ENCODE measurements at regions not wholly inside any gene's neighbourhood (a gene's known extent, or its start where the extent isn't known, plus 50 kb on each side); places are given as distances from the start of the nearest gene placed in this dataset.

DNA sequence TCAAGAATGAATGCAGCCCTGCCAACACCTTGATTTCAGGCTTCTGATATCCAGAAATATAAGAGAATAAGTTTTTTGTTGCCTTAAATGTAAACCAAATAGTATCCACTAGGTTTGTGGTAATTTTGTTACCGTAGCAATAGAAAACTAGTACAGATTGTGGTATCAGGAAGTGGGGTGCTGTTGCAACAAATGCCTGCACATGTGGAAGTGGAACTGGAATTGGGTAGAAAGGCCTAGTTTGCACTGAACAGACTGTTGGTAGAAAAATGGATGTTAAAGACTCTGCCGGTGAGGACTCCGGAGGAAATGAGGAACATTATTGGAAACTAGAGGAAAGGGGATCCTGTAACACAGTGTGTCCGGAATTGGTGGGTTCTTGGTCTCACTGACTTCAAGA is 145.8 kb upstream of the MGAT5 start:
- no peak for DNase-seq (ENCODE audit: low read depth in 3 of 3, low spot score in 2 of 3)

DNA sequence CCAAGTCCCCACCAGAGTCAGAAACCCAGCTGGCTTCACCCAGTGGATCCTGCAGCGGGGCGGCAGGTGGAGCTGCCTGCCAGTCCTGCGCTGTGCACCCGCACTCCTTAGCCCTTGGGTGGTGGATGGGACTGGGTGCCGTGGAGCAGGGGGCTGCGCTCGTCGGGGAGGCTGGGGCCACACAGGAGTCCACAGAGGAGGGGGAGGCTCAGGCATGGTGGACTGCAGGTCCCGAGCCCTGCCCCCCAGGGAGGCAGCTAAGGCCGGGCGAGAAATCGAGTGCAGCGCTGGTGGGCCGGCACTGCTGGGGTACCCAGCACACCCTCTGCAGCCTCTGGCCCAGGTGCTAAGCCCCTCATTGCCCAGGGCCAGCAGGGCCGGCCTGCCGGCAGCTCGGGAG is 144.6 kb upstream of the MGAT5 start:
- DNase-seq (ENCODE audit: low read depth in 3 of 3, low spot score in 2 of 3), result no peak

GRCh38 chr2:134109725-134110124 is 144.1 kb upstream of the MGAT5 start:
- DNase-seq (ENCODE audit: low read depth in 3 of 3, low spot score in 2 of 3), result no peak

- DNase-seq (ENCODE audit: low read depth in 3 of 3, low spot score in 2 of 3), result no peak
Observed at GRCh38 chr2:134110532-134110931, 143.3 kb upstream of the MGAT5 start.

DNA sequence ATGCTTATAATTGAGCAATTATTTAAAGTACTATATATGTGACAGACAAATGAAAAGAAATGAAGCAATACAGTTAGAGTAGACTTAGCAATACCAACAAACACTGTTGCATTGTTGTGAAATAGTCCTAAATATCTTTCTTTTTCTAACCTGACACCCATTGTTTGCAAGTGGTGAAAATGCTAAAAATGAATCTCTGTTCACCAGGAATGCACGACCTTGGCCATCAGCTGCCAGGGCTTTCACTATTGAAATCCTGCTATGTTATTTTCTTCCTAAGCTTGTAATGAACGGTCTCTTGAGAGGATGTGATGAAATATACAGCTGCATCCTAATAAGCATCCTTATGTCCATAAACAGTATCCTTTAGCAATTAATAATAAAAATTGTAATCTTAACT is 136.2 kb upstream of the MGAT5 start:
- DNase-seq (ENCODE audit: low read depth in 3 of 3, low spot score in 2 of 3), result no peak

DNA sequence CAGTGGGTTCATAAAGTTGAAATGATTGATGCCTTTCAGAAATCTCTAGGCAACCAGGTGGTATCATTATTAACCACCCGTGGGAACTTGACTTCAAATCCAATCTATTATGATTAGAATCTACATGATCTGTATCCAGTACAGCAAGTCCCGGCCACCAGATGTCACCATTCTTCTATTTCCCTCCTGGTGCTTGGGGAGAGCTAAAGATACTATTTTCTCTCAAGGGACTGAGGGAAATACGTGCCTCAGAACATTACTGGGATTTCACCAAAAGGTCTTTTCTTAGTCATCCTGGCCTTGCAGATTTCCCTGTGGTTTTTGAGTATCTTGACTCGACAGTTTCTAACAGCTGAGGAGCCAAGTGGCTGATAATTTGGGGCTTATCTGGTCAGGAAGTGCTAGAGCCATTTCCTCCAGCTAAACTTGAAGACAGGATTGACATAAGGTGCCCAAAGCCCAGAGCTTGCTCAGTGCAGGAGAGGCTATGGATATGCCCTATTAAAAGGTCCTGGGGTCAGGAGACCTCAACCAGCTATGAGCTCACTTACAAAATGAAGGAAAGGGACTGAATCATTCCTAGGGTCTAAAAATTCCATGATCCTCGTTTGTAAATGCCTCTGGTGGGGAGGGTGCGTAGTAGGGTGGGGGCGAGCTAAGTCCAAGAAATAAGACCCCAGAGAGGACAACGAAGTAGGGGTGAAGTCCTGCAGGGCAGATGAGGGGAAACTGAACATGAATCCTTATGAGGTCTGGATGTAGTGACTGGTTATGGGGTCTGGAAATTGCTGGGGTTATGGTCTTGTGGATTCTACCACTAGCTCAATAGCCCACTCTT is 135.4 kb upstream of the MGAT5 start:
- peak; percentile 63 to 81 (median 78) for DNase-seq (ENCODE audit: low read depth in 3 of 3, low spot score in 2 of 3)

DNA sequence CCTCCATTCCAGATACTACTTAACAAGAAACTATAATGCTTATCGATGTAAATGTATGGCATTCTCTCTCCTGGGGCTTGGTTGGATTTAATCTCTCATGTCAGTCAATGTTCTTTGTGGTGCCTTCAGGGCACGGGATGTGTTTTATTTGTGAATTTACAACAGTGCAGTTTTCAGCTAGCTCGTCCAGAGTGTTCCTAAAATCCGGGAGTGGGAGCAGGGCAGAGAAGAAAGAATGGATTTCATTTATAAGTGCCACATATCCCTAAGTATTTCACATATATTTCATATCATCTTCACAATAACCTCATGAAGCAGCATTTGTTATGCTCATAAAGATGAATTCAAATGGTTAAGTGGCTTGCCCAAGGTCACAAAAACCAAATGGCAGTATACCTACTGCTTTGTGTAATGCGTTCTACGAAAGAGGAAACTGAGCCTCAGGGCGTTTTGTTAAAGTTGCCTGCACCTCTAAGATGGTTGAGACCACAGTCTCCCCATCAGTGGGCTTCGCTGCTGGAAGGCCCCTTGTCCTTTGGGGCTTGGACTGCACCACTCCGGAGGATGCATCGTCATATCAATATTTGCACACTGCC is 134.7 kb upstream of the MGAT5 start:
- DNase-seq (ENCODE audit: low read depth in 3 of 3, low spot score in 2 of 3), result no peak

DNA sequence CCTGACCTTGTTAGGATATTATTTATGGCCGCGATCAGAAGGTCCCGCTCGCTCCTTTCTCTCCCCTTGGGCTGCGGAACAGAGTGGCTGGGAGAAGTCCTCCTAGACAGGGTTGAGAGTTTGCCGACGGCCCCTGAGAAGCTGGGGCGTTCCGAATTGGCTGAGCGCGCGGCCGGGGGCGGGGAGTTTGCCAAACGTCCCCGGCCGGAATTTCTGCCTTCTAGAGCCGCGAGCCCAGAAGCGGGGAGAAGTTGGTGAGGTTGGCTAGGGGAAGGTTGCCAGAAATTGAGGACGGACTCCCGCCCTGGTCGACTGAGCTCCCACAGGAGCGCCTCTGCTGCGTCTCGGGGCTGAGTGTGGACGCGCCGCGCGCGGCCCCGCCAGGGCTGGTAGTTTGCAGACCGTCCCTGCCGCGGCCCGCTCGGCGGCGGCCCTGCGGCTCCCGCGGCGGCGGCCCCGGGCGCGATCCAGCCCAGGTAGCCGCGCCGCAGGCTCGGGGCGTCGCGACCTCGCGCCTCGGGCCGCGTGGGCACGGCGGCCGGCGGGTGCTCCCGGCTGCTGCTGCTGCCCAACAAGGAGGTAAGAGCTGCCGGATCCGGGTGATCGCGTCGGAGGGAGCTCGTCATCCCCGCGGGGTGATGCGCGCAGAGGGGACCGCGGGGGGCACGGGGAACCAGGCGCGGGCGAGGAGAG is 134.0 kb upstream of the MGAT5 start:
- peak; percentile 80 to 88 (median 82) for DNase-seq (ENCODE audit: low read depth in 3 of 3, low spot score in 2 of 3)

GRCh38 chr2:134120406-134120732 is 133.5 kb upstream of the MGAT5 start:
- no peak for DNase-seq (ENCODE audit: low read depth in 3 of 3, low spot score in 2 of 3)

DNA sequence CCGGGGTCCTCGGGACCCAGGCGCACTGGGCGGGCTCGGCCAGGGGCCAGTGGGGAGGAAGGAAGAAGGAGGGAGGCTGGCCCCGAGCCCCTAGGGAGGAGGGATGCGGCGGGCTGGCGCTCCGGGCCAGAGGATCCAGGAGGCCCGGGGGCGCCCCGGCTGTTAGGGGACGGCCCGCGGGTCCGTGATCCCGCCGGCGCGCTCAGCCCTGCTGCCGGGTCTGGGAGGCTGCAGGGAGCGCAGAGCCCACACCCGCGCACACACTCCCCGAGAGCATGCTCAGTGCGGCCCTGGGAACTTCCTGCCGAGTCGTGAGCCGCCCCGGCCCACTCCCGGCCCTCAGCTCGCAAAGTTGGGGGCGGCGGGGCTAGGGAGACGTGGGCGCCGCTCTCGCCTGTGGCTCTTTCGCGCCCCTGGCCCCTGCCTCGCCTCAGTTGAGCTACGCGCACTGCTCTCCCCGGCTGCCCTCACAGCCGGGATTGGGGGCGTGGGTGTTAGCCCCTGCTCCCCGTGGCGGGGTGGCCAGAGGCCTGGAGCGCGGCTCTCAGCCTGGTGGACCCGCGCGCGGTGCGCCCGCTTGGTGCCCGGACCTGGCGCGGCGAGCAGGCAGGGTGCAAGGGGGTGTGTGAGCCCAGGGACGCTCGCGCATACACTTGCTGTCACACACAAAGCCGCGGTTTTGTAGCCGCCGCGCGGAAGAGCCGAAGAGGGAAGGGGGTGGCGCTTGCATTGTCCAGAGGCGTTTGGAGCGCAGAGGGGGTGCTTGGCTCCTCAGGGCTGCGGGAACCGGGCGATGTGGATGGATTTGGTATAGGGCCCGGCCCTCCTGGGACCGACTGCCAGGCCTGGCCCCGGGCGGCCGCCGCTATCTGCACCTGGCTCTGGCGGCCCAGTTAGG is 132.9 kb upstream of the MGAT5 start:
- DNase-seq (ENCODE audit: low read depth in 3 of 3, low spot score in 2 of 3), result peak in 1 of 3 donors; percentile 45

DNA sequence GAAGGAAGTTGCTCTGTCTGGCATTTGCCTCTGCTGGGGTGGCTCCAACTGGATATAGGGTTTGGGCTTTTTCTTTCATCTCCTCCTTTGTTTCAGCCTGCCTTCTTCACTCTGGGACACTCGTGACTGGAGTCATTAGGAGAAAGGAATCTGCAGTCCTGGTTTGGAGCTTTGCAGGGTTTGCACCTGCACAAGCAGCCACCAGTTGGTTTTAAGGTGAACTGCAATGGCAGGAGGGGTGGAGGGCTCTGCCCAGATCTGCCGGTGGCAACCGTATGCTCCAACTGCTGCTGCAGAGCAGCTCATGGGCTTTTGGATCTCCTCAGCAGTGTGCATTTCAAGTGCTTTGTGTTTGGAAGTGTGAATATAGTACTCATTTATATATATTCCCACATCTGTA is 131.3 kb upstream of the MGAT5 start:
- no peak for DNase-seq (ENCODE audit: low read depth in 3 of 3, low spot score in 2 of 3)

DNA sequence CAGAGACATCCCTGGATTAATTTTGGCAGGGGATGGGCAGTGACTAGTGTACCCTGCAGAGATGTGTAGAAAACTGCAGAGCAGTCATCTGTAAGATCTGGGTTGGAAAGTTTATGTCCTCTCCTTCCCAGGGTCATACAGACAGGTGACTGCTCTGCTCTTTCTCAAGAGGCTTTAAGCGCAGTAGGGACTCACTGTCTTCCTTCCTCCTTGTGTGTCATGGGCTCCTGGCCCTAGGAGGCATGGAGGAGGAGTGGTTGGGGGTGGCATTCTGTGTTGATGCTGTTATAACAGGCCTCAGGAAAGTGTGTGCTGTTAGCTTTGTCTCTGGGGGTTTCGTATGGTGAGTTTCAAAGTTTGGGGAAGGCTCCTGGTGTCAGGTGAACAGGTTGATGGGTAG is 130.5 kb upstream of the MGAT5 start:
- no peak for DNase-seq (ENCODE audit: low read depth in 3 of 3, low spot score in 2 of 3)

GRCh38 chr2:134124047-134124753 is 129.7 kb upstream of the MGAT5 start:
- no peak for DNase-seq (ENCODE audit: low read depth in 3 of 3, low spot score in 2 of 3)

DNA sequence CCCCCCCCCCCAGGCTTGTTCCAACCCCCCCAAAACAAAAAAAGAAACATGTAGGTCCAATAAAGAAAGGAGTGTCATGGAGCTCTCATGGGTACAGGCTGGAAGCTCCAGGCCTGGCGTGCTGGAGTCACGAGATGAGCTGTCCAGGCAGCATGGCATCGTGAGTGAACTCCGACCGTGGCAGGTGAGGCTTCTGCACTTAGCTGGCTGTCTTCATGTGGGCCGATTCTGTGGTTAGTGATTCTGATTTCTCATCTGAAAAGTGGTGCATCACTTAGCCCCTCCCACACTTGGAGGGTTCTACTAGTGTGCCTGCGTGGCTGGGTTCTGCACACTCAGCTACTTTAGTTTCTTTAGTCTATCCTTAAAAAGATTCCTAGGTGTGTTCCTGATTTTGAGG is 126.4 kb upstream of the MGAT5 start:
- DNase-seq (ENCODE audit: low read depth in 3 of 3, low spot score in 2 of 3), result no peak

- DNase-seq (ENCODE audit: low read depth in 3 of 3, low spot score in 2 of 3), result no peak
Observed at GRCh38 chr2:134128746-134129145, 125.1 kb upstream of the MGAT5 start.

DNA sequence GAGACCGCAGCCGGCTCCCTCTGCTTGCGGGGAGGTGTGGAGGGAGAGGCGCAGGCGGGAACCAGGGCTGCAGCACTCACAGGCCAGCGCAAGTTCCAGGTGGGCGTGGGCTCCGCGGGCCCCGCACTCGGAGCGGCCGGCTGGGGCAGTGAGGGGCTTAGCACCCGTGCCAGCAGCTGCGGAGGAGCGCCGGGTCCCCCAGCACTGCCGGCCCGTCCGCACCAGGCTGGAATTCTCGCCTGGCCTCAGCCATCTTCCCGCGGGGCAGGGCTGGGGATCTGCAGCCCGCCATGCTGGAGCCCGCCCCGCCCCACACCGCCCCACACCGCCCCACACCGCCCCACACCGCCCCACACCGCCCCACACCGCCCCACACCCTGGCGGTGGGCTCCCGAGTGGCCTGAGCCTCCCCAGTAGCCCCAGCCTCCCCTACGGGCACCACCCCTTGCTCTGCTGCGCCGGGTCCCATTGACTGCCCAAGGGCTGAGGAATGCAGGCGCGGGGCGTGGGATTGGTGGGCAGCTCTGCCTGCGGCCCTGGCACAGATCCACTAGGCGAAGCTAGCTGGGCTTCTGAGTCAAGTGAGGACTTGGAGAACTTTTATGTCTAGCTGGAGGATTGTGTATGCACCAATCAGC is 123.9 kb upstream of the MGAT5 start:
- DNase-seq (ENCODE audit: low read depth in 3 of 3, low spot score in 2 of 3), result no peak

DNA sequence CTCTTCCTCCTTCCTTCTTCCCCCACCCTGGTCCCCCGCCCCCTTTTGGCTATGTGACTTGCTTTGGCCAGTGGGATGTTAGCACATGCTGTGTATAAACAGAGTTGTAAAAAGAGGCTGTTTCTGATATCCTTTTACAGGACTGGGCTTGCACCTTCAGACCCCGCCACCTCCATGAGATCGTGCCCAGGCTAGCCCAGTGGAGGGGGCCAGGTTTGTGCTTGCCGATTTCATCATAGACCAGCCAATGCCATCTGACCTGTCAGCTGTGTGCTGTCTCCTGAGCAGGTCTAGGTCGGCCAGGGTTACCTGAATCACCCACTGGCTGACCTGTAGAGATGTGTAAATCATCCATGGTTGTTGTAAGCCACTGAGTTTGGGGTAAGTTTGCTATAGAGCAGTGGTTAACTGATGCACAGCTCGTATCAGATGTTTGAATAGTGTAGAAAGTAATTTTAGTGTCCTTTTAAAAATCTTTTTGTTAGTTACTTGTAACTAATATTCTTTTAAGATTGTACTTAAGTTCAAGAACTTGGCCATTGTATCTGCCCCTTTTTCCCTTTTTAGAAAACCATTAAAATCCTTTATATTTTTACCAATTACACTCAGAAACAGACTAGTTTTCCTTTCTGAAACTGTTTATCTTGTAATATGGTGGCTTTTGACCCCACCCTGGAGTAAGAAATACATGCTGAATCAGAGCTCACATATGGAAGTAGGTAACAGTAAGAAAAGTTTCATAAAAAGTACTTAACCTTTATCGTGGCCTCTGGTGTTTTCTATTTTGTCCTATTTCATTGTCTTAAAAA is 122.0 kb upstream of the MGAT5 start:
- DNase-seq (ENCODE audit: low read depth in 3 of 3, low spot score in 2 of 3), result no peak

DNA sequence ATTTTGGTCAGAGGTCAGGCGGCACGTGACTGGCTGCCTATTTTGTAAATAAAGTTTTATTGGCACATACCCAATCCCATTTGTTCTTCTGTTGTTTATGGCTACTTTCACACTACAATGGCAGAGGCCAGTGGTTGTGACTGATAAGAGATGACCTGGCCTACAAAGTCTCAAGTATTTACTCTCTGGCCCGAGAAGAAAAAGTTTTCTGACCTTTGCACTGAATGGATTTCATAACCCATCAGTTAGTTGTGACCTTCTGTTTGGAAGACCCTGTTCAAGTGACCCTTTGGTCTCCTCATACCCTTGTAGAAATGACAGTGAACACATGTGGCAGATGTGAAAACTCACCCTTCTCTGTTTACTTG is 121.4 kb upstream of the MGAT5 start:
- no peak for DNase-seq (ENCODE audit: low read depth in 3 of 3, low spot score in 2 of 3)

DNA sequence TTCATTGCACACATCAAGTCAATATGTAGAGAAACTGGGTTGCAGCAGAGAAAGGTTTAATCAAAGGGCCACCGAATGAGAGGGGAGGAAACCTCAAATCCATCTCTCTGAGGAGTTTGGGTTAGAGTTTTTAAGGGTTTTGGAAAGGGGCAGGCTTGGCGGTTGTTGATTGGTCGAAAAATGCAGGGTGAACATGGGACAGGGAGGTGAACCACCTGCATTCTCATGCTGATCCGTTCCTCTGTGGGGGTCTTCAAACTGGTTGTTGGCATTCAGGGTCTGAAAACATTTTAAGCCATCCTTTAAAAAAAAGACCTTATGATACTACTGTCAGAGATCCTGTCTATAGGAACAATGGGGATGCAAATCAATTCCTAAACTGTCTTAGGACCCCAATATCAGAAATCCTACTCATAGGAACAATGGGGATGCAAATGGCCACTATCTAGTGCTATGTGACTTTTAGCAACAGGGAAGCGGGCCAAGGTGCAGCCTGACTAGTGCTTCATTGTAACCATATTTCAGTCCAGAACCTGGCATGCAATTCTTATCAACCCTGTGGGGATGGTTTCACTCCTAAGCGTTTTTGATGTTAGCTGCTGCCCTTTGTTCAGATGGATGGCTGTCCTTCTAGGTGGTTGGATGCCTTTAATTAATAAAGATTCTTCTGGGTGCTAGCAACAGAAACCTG is 120.1 kb upstream of the MGAT5 start:
- no peak for DNase-seq (ENCODE audit: low read depth in 3 of 3, low spot score in 2 of 3)

Measured in right renal cortex interstitium (tissue), 3 donors.